Suppressor macrophage (primary cell): ENCODE measurements at regions not wholly inside any gene's neighbourhood (a gene's known extent, or its start where the extent isn't known, plus 50 kb on each side); places are given as distances from the start of the nearest gene placed in this dataset.
"Not testable (repeated sequence)": the region's sequence is repeated elsewhere in the genome, so short reads cannot be mapped to it uniquely, and the experiment has no call there.

Source experiments
- DNase-seq, 4 experiments: peaks; one replicate each; pipeline ENCODE4 v3.0.0-alpha.2; 2020 to 2022

DNA sequence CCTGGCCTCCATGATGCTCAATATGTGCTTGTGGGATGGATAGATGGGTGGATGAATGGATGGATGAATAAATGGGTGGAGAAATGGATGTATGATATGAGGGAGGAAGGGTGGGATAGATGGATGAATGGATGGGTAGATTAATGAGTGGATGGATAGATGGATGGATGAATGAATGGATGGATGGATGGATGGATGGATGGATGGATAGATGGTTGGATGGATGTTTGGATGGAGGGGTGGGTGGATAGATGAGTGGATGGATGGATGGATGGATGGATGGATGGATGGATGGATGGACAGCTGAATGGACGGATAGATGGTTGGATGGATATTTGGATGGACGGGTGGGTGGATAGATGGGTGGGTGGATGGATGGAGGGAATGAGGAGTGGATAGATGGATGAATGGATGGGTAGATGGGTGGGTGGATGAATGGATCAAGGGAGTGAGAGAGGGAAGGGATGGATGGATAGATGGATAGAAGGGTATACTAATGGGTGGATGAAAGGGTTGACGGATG lies 139.4 kb downstream of the CEBPB start:
- DNase-seq, result no peak

- peak in 3 of 4 experiments; percentile 37 to 62 (median 61) for DNase-seq
Observed at GRCh38 chr20:50330504-50331313, 140.1 kb downstream of the CEBPB start.

DNA sequence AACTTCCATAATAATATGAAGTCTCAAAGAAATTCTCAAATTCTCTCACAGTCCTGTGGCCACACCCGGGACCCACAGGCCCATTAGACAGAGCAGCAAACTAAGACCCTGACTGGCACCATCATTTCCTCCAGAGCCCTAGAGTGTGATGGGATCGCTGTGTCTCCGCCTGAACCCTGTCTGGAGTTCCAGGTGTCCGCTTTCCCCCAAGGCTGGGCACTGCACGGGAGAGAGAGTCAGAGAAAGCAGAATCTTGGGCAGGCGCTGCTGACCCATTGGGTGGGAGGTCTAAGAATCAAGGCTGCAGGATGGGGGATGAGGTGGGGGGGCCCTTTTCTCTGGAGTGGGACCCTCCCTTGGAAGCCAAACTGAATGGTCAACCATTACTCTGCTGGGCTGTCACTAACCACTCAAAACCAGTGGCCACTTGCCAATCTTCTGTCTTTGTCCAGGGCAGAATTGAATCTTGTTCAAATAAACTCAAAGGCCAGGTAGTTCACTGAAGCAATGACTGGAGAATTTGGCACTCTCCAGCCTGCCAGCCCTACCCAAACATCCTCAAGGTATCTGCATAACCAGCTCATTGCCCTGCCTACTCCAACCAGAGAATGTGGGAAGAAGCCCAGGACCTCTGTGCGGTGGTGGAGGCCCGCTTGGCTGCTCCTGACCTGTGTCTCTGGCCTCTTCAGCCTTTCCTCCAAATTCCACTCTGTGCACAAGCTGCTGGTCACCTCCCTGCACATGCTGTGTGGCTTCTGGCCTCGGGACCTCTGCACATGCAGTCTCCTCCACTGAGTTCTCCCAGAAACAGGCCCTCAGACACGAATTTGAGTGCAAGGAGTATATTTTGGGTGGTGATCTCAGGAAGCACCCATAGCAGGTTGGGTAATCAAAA lies 141.1 kb downstream of the CEBPB start:
- DNase-seq, result peak; percentile 57 to 78 (median 67)

- no peak for DNase-seq
Observed at GRCh38 chr20:50332491-50332980, 141.9 kb downstream of the CEBPB start.

DNA sequence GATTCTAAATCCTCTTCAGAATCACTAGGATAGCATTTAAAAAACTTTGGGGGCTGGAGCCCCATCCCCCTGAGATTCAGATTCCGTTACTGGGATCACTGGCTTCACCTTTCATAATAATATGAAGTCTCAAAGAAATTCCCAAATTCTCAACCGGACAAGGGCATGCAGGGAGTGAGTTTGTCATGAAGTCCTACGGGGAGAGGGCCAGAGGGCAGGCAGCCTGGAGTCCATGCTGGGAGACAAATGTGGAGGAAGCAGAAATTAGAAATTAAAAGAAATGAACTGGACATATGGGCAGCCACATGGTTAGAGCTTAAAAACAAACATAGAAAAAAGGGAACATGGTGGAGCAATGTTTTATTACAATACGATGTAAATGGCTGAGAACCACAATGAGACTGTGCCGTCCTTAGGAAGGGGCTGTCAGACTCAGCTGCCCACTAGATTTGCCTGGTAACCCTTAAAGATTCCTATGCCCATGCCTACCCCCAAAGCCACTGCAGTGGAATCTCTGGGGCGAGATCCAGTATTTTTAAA lies 142.6 kb downstream of the CEBPB start:
- peak in 3 of 4 experiments; percentile 12 to 45 (median 36) for DNase-seq

GRCh38 chr20:50333812-50334211 lies 143.2 kb downstream of the CEBPB start:
- no peak for DNase-seq

DNA sequence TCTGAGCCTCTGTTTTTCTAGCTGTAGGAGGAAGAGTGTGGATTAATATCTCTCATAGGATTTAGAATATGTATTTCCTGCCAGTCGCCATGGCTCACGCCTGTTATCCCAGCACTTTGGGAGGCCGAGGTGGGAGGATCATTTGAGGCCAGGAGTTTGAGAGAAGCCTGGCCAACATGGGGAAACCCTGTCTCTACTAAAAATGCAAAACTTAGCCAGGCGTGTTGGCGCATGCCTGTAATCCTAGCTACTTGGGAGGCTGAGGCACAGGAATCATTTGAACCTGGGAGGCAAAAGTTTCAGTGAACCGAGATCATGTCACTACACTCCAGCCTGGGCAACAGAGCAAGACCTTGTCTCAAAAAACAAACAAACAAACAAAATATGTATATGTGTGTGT lies 143.9 kb downstream of the CEBPB start:
- DNase-seq, result not testable (repeated sequence)

GRCh38 chr20:50335105-50335504 lies 144.5 kb downstream of the CEBPB start:
- DNase-seq, result peak; percentile 35 to 69 (median 64)

DNA sequence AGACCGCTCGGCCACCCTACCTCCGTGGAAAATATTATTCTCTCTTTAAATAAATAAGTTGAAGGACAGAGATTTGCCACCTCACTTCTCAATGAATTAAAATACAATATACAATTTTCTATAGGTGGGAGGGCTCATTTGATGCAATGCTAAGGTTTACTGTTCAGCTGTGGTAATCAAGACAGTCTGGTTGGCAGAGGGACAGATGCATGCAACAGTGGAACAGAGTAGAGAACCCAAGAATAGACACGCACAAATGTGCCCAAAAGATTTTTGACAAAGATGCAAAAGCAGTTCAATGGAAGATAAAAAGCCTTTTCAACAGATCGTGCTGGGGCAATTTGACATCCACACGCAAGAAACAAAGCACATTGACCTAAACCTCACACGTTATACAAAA lies 145.2 kb downstream of the CEBPB start:
- DNase-seq, result no peak

GRCh38 chr20:50336661-50337060 lies 146.0 kb downstream of the CEBPB start:
- no peak for DNase-seq

GRCh38 chr20:50337521-50338466 lies 147.2 kb downstream of the CEBPB start:
- DNase-seq, result no peak

DNA sequence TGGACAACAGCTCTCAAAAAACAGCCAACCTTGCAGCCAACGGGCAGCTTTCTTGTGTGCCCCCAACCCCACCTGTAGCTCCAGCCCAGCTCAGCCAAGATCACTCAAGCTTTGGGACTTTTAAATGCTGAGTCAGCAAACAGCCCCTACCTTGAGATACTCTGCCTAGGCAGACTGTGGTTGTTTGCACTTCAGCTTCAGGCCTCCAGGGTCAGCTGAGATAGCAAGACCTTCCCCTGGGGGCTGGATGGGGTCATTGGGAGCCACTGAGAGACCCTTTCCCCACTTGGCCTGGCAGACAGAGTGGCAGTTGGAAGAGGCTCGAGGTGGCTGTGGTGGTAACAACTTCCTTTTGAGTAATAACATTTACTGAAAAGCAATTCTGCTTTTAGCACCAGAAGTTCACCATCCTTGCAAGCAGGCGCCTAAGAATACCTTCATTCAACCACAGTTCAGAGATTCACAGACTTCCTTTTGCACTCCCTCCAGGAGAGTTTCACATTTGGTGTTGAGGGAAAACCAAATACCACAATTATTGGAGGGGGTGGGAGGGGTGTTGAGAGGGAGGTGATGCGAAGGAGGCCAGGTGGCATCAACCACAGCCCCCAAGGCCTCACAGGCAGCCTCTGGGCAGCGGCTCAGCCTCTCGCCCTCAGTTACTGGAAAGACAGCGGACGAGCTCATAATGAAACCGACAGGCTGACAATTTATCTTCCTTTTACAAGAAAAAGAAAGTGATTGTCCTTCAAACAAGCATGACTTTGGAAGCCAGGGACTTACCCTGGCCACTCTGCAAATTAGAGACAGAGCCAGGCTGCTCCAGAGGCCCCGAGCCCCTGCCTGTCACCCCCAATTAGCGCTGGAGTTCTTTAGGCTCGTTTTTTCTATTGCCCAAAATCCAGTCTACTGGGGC lies 148.1 kb downstream of the CEBPB start:
- peak in 3 of 4 experiments; percentile 51 to 66 (median 58) for DNase-seq

DNA sequence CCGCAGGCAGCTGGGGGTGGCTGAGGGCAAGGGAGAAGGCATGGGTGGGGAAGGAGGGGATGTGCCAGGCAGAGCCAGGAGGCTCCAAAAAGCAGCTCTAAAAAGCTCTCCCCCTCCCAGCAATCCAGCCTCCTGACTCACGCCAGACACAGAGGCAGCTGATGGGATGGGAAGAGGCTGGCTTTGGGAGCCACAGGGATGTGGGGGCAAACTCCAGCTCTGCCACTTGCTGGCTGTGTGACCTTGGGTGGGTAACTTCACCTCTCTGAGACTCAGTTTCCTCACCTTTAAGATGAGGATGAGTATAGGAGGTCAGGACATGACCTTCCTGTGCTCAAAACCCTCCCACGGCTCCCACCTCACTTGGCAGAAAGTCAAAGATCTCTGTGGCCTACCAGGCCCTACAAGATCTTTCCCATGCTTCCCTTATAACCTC lies 148.9 kb downstream of the CEBPB start:
- DNase-seq, result no peak

GRCh38 chr20:50340541-50340940 lies 149.9 kb downstream of the CEBPB start:
- DNase-seq, result peak in 3 of 4 experiments; percentile 30 to 51 (median 46)

DNA sequence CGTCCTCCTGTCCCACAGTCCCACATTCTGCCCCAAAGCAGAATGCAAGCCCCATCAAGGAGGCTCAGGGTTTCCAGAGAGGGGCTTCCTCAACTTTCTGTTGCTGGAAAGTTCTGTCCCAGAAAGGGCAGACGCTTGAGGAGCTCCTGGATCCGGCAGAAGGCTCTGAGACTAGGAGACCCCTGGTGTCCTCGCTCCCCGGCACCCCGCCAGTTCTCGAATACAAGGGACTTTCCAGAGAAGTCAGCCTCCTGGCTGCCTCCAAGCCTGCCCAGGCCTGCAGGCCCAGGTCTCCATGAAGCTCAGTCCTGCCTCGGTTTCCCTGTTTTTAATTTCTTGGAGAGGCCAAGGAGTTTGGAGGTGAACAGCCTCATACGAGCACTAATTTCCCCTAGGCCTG lies 150.4 kb downstream of the CEBPB start:
- no peak for DNase-seq

GRCh38 chr20:50341880-50342637 lies 151.4 kb downstream of the CEBPB start:
- DNase-seq, result no peak

- DNase-seq, result no peak
Observed at GRCh38 chr20:50342638-50343102, 152.0 kb downstream of the CEBPB start.

DNA sequence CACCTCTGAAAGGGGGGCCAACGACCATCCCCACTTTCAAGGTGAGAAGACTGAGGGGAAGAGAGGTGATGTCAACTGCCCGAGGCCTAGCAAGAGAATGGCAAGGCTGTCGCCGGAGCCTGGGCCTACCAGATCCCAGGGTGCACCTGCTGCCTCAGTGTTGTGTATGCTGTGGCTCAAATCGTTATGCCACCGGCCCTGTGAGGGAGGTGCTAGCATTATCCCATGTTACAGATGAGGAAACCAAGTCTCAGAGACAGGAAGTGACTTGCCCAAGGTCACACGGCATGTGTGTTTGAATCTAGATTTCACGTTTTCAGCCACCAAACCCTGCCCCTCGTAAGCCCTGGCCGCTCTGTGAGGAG lies 152.5 kb downstream of the CEBPB start:
- DNase-seq, result peak in 2 of 4 experiments; percentile 28 to 37

- DNase-seq, result no peak
Observed at GRCh38 chr20:50343490-50344179, 153.0 kb downstream of the CEBPB start.
